ENCODE measurements at regions not wholly inside any gene's neighbourhood (a gene's known extent, or its start where the extent isn't known, plus 50 kb on each side); places are given as distances from the start of the nearest gene placed in this dataset.
"Not testable (repeated sequence)": the region's sequence is repeated elsewhere in the genome, so short reads cannot be mapped to it uniquely, and the experiment has no call there.

GRCh38 chr2:87660164-87660563 is 87.7 kb upstream of the PLGLB2 start:
- H3K4me3 ChIP-seq; DNase-seq; H3K36me3 ChIP-seq (replicated peaks in 1 of 2); H3K27ac ChIP-seq; H3K4me1 ChIP-seq (replicated peaks in 1 of 2); H3K9me3 ChIP-seq (replicated peaks in 1 of 3); intact Hi-C loops (cut with DNase I); H3K27me3 ChIP-seq: not testable (repeated sequence)
- WGBS, 4 donors, result 93 to 95% (median 94%) methylated on average over 7 to 9 of the region's 10 CpGs

GRCh38 chr2:87662316-87663290 is 85.3 kb upstream of the PLGLB2 start:
- H3K4me3 ChIP-seq; intact Hi-C loops (cut with DNase I); H3K27ac ChIP-seq; H3K9me3 ChIP-seq (replicated peaks in 1 of 3); H3K4me1 ChIP-seq (replicated peaks in 1 of 2); DNase-seq; H3K36me3 ChIP-seq (replicated peaks in 1 of 2); H3K27me3 ChIP-seq: not testable (repeated sequence)
- WGBS, 4 donors, result 83 to 87% (median 85%) methylated on average over 9 of the region's 10 CpGs

- H3K36me3 ChIP-seq (replicated peaks in 1 of 2); DNase-seq; H3K9me3 ChIP-seq (replicated peaks in 1 of 3); H3K4me3 ChIP-seq; H3K27me3 ChIP-seq; H3K27ac ChIP-seq; H3K4me1 ChIP-seq (replicated peaks in 1 of 2); intact Hi-C loops (cut with DNase I): not testable (repeated sequence)
Measured at GRCh38 chr2:87663347-87663746, 84.5 kb upstream of the PLGLB2 start.

- H3K4me1 ChIP-seq (replicated peaks in 1 of 2); H3K27ac ChIP-seq; H3K9me3 ChIP-seq (replicated peaks in 1 of 3); H3K4me3 ChIP-seq; DNase-seq; H3K27me3 ChIP-seq; H3K36me3 ChIP-seq (replicated peaks in 1 of 2); intact Hi-C loops (cut with DNase I): not testable (repeated sequence)
Measured at GRCh38 chr2:87667027-87667426, 80.9 kb upstream of the PLGLB2 start.

GRCh38 chr2:87668361-87668760 is 79.5 kb upstream of the PLGLB2 start:
- no CpG with 5 or more reads among the region's 5 CpGs for WGBS, 4 donors
- H3K27ac ChIP-seq; intact Hi-C loops (cut with DNase I); H3K4me1 ChIP-seq (replicated peaks in 1 of 2); H3K36me3 ChIP-seq (replicated peaks in 1 of 2); H3K4me3 ChIP-seq; H3K9me3 ChIP-seq (replicated peaks in 1 of 3); DNase-seq; H3K27me3 ChIP-seq: not testable (repeated sequence)

- 80 to 100% (median 90%) methylated on average over 2 to 5 of the region's 8 CpGs for WGBS, 4 donors
Measured at GRCh38 chr2:87669633-87670231, 78.2 kb upstream of the PLGLB2 start.

GRCh38 chr2:87672404-87672803 is 75.5 kb upstream of the PLGLB2 start:
- H3K27me3 ChIP-seq; H3K4me1 ChIP-seq (replicated peaks in 1 of 2); H3K27ac ChIP-seq; DNase-seq; H3K4me3 ChIP-seq; H3K36me3 ChIP-seq (replicated peaks in 1 of 2); H3K9me3 ChIP-seq (replicated peaks in 1 of 3); intact Hi-C loops (cut with DNase I): not testable (repeated sequence)
- 95 to 100% (median 100%) methylated on average over 1 to 4 of the region's 4 CpGs; no CpG with 5 or more reads in 1 of the 4 donors for WGBS, 4 donors

More at GRCh38 chr2:87669633-87670231, 78.2 kb upstream of the PLGLB2 start:
- H3K4me3 ChIP-seq; H3K27ac ChIP-seq; H3K27me3 ChIP-seq; DNase-seq; H3K36me3 ChIP-seq (replicated peaks in 1 of 2); intact Hi-C loops (cut with DNase I); H3K9me3 ChIP-seq (replicated peaks in 1 of 3); H3K4me1 ChIP-seq (replicated peaks in 1 of 2): not testable (repeated sequence)

- H3K27me3 ChIP-seq; H3K4me3 ChIP-seq; H3K4me1 ChIP-seq (replicated peaks in 1 of 2); DNase-seq; intact Hi-C loops (cut with DNase I); H3K27ac ChIP-seq; H3K36me3 ChIP-seq (replicated peaks in 1 of 2); H3K9me3 ChIP-seq (replicated peaks in 1 of 3): not testable (repeated sequence)
- WGBS, 4 donors, result 100% methylated on average over 1 of the region's 2 CpGs; no CpG with 5 or more reads in 1 of the 4 donors
Measured at GRCh38 chr2:87674729-87675128, 73.2 kb upstream of the PLGLB2 start.

- H3K27ac ChIP-seq; H3K36me3 ChIP-seq (replicated peaks in 1 of 2); H3K27me3 ChIP-seq; H3K4me1 ChIP-seq (replicated peaks in 1 of 2); intact Hi-C loops (cut with DNase I); H3K9me3 ChIP-seq (replicated peaks in 1 of 3); DNase-seq; H3K4me3 ChIP-seq: not testable (repeated sequence)
- 43 to 80% (median 63%) methylated on average over 3 to 4 of the region's 7 CpGs; no CpG with 5 or more reads in 1 of the 4 donors for WGBS, 4 donors
Measured at GRCh38 chr2:87675487-87675886, 72.4 kb upstream of the PLGLB2 start.

- H3K4me1 ChIP-seq (replicated peaks in 1 of 2); H3K27me3 ChIP-seq; H3K4me3 ChIP-seq; DNase-seq; H3K36me3 ChIP-seq (replicated peaks in 1 of 2); H3K27ac ChIP-seq; intact Hi-C loops (cut with DNase I); H3K9me3 ChIP-seq (replicated peaks in 1 of 3): not testable (repeated sequence)
- WGBS, 4 donors, result 91 to 94% (median 92%) methylated on average over 1 of the region's 5 CpGs; no CpG with 5 or more reads in 1 of the 4 donors
Measured at GRCh38 chr2:87677421-87677923, 70.4 kb upstream of the PLGLB2 start.

- H3K4me3 ChIP-seq; intact Hi-C loops (cut with DNase I); H3K4me1 ChIP-seq (replicated peaks in 1 of 2); H3K9me3 ChIP-seq (replicated peaks in 1 of 3); H3K36me3 ChIP-seq (replicated peaks in 1 of 2); H3K27ac ChIP-seq; H3K27me3 ChIP-seq: not testable (repeated sequence)
- peak in 2 of 7 donors; percentile 10 to 25 for DNase-seq
- WGBS, 4 donors, result 60 to 75% (median 65%) methylated on average over 1 to 5 of the region's 6 CpGs; no CpG with 5 or more reads in 1 of the 4 donors
Measured at GRCh38 chr2:87678742-87679173, 69.1 kb upstream of the PLGLB2 start.
